H9 (cell line): ENCODE measurements at regions not wholly inside any gene's neighbourhood (a gene's known extent, or its start where the extent isn't known, plus 50 kb on each side); places are given as distances from the start of the nearest gene placed in this dataset.

Experiments used
- DNase-seq: peaks from one replicate; pipeline ENCODE4 v3.0.0-alpha.2; 2017
- H2AFZ ChIP-seq: one replicate; pipeline ENCODE4 v1.6.1; 2013; ENCODE audit warnings: mild to moderate bottlenecking, low read length, control low read depth, moderate library complexity
- H2AK5ac ChIP-seq: 2 replicates; pipeline ENCODE4 v1.6.1; 2013; ENCODE audit warnings: low read length, control low read depth, mixed read lengths; ENCODE audit not compliant: insufficient read length
- H2BK120ac ChIP-seq: one replicate; pipeline ENCODE4 v1.6.1; 2013; ENCODE audit warnings: low read depth, mild to moderate bottlenecking, low read length, control low read depth, inconsistent platforms; ENCODE audit not compliant: poor library complexity, severe bottlenecking
- H2BK12ac ChIP-seq: 2 replicates; pipeline ENCODE4 v1.6.1; 2013; ENCODE audit warnings: low read length, control low read depth, mixed read lengths, low read depth; ENCODE audit not compliant: insufficient read length
- H2BK15ac ChIP-seq: 2 replicates; pipeline ENCODE4 v1.6.1; 2013; ENCODE audit warnings: low read depth, low read length, control low read depth
- H2BK20ac ChIP-seq: one replicate; pipeline ENCODE4 v1.6.1; 2013; ENCODE audit warnings: low read depth, mild to moderate bottlenecking, low read length, control low read depth, inconsistent platforms; ENCODE audit not compliant: poor library complexity, severe bottlenecking
- H2BK5ac ChIP-seq: 2 replicates; pipeline ENCODE4 v1.6.1; 2013; ENCODE audit warnings: low read length, control low read depth, mixed read lengths; ENCODE audit not compliant: insufficient read length
- H3K14ac ChIP-seq: 2 replicates; pipeline ENCODE4 v1.6.1; 2013; ENCODE audit warnings: low read length, control low read depth; ENCODE audit not compliant: insufficient read depth
- H3K18ac ChIP-seq: 2 replicates; pipeline ENCODE4 v1.6.1; 2013; ENCODE audit warnings: low read depth, mild to moderate bottlenecking, mixed read lengths, low read length, control low read depth; ENCODE audit not compliant: insufficient read length
- H3K23ac ChIP-seq: 2 replicates; pipeline ENCODE4 v1.6.1; 2013; ENCODE audit warnings: low read length, control low read depth, mixed read lengths, low read depth; ENCODE audit not compliant: insufficient read length
- H3K23me2 ChIP-seq: 2 replicates; pipeline ENCODE4 v1.6.1; 2013; ENCODE audit warnings: low read depth, mild to moderate bottlenecking, mixed read lengths, low read length, control low read depth; ENCODE audit not compliant: insufficient read length, poor library complexity, severe bottlenecking
- H3K27ac ChIP-seq: 2 replicates; pipeline ENCODE4 v1.5.1; 2013; ENCODE audit warnings: low read length, control low read depth, mixed read lengths, low read depth; ENCODE audit not compliant: insufficient read length
- H3K27me3 ChIP-seq: 2 replicates; pipeline ENCODE4 v1.6.1; 2013; ENCODE audit warnings: low read length, control low read depth, inconsistent platforms; ENCODE audit not compliant: insufficient read depth
- H3K4ac ChIP-seq: 2 replicates; pipeline ENCODE4 v1.6.1; 2013; ENCODE audit warnings: low read depth, mild to moderate bottlenecking, control low read depth, inconsistent platforms, low read length, moderate library complexity
- H3K4me1 ChIP-seq: 2 replicates; pipeline ENCODE4 v1.6.1; 2013; ENCODE audit warnings: low read length, control low read depth, inconsistent platforms; ENCODE audit not compliant: insufficient read depth
- H3K4me2 ChIP-seq: 2 replicates; pipeline ENCODE4 v1.6.1; 2013; ENCODE audit warnings: low read length, control low read depth, mixed read lengths; ENCODE audit not compliant: insufficient read length, insufficient read depth
- H3K56ac ChIP-seq: 2 replicates; pipeline ENCODE4 v1.6.1; 2013; ENCODE audit warnings: low read depth, mild to moderate bottlenecking, mixed read lengths, low read length, control low read depth; ENCODE audit not compliant: insufficient read length
- H3K79me1 ChIP-seq: 2 replicates; pipeline ENCODE4 v1.6.1; 2013; ENCODE audit warnings: low read depth, mild to moderate bottlenecking, moderate library complexity, low read length, control low read depth, inconsistent platforms; ENCODE audit not compliant: insufficient read depth, poor library complexity, severe bottlenecking
- H3K79me2 ChIP-seq: 2 replicates; pipeline ENCODE4 v1.6.1; 2013; ENCODE audit warnings: low read length, control low read depth, inconsistent platforms; ENCODE audit not compliant: insufficient read depth
- H3K9ac ChIP-seq: 2 replicates; pipeline ENCODE4 v1.6.1; 2013; ENCODE audit warnings: low read length, control low read depth, mixed read lengths; ENCODE audit not compliant: insufficient read length; ENCODE audit errors: extremely low read depth
- H3K9me3 ChIP-seq: one replicate; pipeline ENCODE4 v1.6.1; 2013; ENCODE audit warnings: low read depth, low read length, inconsistent platforms; ENCODE audit not compliant: control insufficient read depth
- H3T11ph ChIP-seq: one replicate; pipeline ENCODE4 v1.6.1; 2013; ENCODE audit warnings: mild to moderate bottlenecking, low read length, control low read depth, inconsistent platforms
- H4K20me1 ChIP-seq: one replicate; pipeline ENCODE4 v1.6.1; 2013; ENCODE audit not compliant: control insufficient read depth, insufficient read length, insufficient read depth
- H4K5ac ChIP-seq: 2 replicates; pipeline ENCODE4 v1.6.1; 2013; ENCODE audit warnings: low read depth, mild to moderate bottlenecking, mixed read lengths, low read length, control low read depth; ENCODE audit not compliant: insufficient read length
- H4K8ac ChIP-seq: replicated peaks from 2 replicates; pipeline ENCODE4 v1.6.1; 2013; ENCODE audit warnings: low read length, control low read depth, mixed read lengths, low read depth; ENCODE audit not compliant: insufficient read length
- H4K91ac ChIP-seq: 2 replicates; pipeline ENCODE4 v1.6.1; 2013; ENCODE audit warnings: low read depth, mild to moderate bottlenecking, moderate library complexity, mixed read lengths, low read length, control low read depth; ENCODE audit not compliant: insufficient read length
- H3K27ac Mint-ChIP-seq, 3 experiments: 2 replicates in 2 of 3; 3 replicates in 1 of 3; pipeline ENCODE4 v1.8.0; 2020 to 2021; ENCODE audit warnings: mixed read lengths in 3 of 3, mild to moderate bottlenecking in 1 of 3, moderate library complexity in 1 of 3
- H3K27me3 Mint-ChIP-seq: 2 replicates; pipeline ENCODE4 v1.8.0; 2021; ENCODE audit warnings: low read depth, mild to moderate bottlenecking, moderate library complexity, mixed read lengths
- H3K36me3 Mint-ChIP-seq, 3 experiments: 2 replicates in 2 of 3; 3 replicates in 1 of 3; pipeline ENCODE4 v1.8.0; 2020 to 2021; ENCODE audit warnings: low read depth in 3 of 3, mixed read lengths in 3 of 3; ENCODE audit not compliant: insufficient read depth in 1 of 3
- H3K4me1 Mint-ChIP-seq, 2 experiments: 2 replicates each; pipeline ENCODE4 v1.8.0; 2020; ENCODE audit warnings: mixed read lengths in 2 of 2
- H3K4me3 Mint-ChIP-seq, 2 experiments: 2 replicates in 1 of 2; 3 replicates in 1 of 2; pipeline ENCODE4 v1.8.0; 2020 to 2021; ENCODE audit warnings: mild to moderate bottlenecking in 2 of 2, mixed read lengths in 2 of 2, moderate library complexity in 1 of 2
- H3K9me3 Mint-ChIP-seq, 2 experiments: 2 replicates in 1 of 2; 3 replicates in 1 of 2; pipeline ENCODE4 v1.8.0; 2020; ENCODE audit warnings: mild to moderate bottlenecking in 2 of 2, mixed read lengths in 2 of 2, moderate library complexity in 1 of 2
- CTCF ChIP-seq: fragments of 200-600 bp; sonication (generic); conservative IDR thresholded peaks from 3 replicates; pipeline ENCODE4 v1.8.0; 2021; ENCODE audit warnings: antibody characterized with exemption, mild to moderate bottlenecking
- WGBS: extraction: QIAGEN DNeasy Blood & Tissue Kit; methylation state at CpG from one replicate; pipeline ENCODE4 v1.1.7; 2013; ENCODE audit warnings: missing lambda C conversion rate, low lambda C conversion rate, mixed read lengths; ENCODE audit not compliant: insufficient read length; ENCODE audit errors: extremely low coverage; 5-methylcytosine and 5-hydroxymethylcytosine counted together

DNA sequence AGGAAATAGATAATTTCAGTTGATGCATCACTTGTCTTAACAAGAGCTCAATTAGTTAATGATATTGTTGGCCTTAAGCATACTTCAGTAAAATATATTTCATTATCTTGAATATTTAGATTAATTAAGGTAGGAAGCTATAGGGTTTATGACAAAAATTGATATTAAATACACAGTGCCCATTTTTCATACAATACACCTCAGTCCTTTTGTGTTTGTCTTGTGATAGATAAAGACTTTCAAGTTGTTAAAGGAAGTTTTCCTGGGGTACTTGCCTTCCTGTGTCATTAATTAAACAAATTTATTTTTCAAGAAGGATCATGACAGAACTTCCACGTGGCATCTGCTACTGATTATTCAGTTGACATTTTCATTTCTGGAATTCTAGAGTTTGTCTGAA, 420.5 kb downstream of the MTX2 start:
- H4K8ac ChIP-seq, result no peak overlapping the region
- WGBS, result no CpG with 5 or more reads among the region's 1 CpG
- H3K4me3 Mint-ChIP-seq, result no peak overlapping the region

More for the DNA sequence above, 420.5 kb downstream of the MTX2 start:
- Histone ChIP-seq H3K79me2 (no peaks in the 10 kb centered on the region), H4K91ac (no peak overlapping the region), H2BK12ac (no peak overlapping the region), H3K9ac (no peak overlapping the region), H2BK20ac (no peak overlapping the region), H2BK120ac (no peak overlapping the region), H2AFZ (no peak overlapping the region), H2BK5ac (no peak overlapping the region), H3K4me1 (peaks cover 4% of the 10 kb centered on the region; the same call in 1 of the 2 replicates), H4K5ac (no peak overlapping the region), H3K27ac (no peak overlapping the region), H3T11ph (no peak overlapping the region), H3K18ac (no peak overlapping the region), H3K23ac (no peak overlapping the region), H3K27me3 (no peaks in the 10 kb centered on the region), H4K20me1 (no peaks in the 10 kb centered on the region), H3K4ac (no peak overlapping the region), H3K4me2 (no peak overlapping the region), H3K14ac (no peak overlapping the region), H3K79me1 (no peaks in the 10 kb centered on the region), H3K9me3 (no peaks in the 10 kb centered on the region), H3K23me2 (no peaks in the 10 kb centered on the region), H2BK15ac (no peak overlapping the region), H2AK5ac (no peak overlapping the region), H3K56ac (no peak overlapping the region)
- TF ChIP-seq CTCF, result no peak
- H3K36me3 Mint-ChIP-seq, result no peaks in the 10 kb centered on the region
- no peaks in the 10 kb centered on the region for H3K9me3 Mint-ChIP-seq
- no peak overlapping the region for H3K27ac Mint-ChIP-seq
- peaks cover 6% of the 10 kb centered on the region for H3K27me3 Mint-ChIP-seq
- DNase-seq, result no peak
- H3K4me1 Mint-ChIP-seq, result no peaks in the 10 kb centered on the region
